Loucy (cell line): ENCODE measurements at regions not wholly inside any gene's neighbourhood (a gene's known extent, or its start where the extent isn't known, plus 50 kb on each side); places are given as distances from the start of the nearest gene placed in this dataset.
A peak's percentile ranks its signal among the peaks of the same experiment; 100 is the strongest.
"Not testable (repeated sequence)": the region's sequence is repeated elsewhere in the genome, so short reads cannot be mapped to it uniquely, and the experiment has no call there.

Experiments used
- H2AFZ ChIP-seq: fragments of 200-600 bp; sonication (generic); 2 replicates; pipeline ENCODE4 v1.6.0; 2016; ENCODE audit warnings: antibody characterized with exemption, mild to moderate bottlenecking, low read length, moderate library complexity
- H3F3A ChIP-seq: fragments of 200-600 bp; 2 replicates; pipeline ENCODE4 v1.6.0; 2016; ENCODE audit warnings: antibody characterized with exemption, low read depth, mild to moderate bottlenecking
- H3K27me3 ChIP-seq: fragments of 200-600 bp; sonication (generic); 2 replicates; pipeline ENCODE4 v1.6.1; 2014; ENCODE audit warnings: low read length, mild to moderate bottlenecking; ENCODE audit not compliant: insufficient read depth, poor library complexity, severe bottlenecking
- H3K36me3 ChIP-seq: fragments of 200-600 bp; sonication (generic); 2 replicates; pipeline ENCODE4 v1.6.1; 2016; ENCODE audit warnings: low read length; ENCODE audit not compliant: insufficient read depth
- H3K4me1 ChIP-seq: fragments of 200-600 bp; sonication (generic); 2 replicates; pipeline ENCODE4 v1.5.1; 2014; ENCODE audit warnings: low read length, mild to moderate bottlenecking; ENCODE audit not compliant: insufficient read depth, poor library complexity, severe bottlenecking
- H3K4me2 ChIP-seq: fragments of 200-600 bp; sonication (generic); 2 replicates; pipeline ENCODE4 v1.6.0; 2014; ENCODE audit warnings: antibody characterized with exemption, low read length, low read depth, mild to moderate bottlenecking; ENCODE audit not compliant: poor library complexity, severe bottlenecking
- H3K4me3 ChIP-seq: fragments of 200-600 bp; sonication (generic); 2 replicates; pipeline ENCODE4 v1.5.1; 2014; ENCODE audit warnings: low read length, mild to moderate bottlenecking, mixed read lengths; ENCODE audit not compliant: poor library complexity, severe bottlenecking
- H3K79me2 ChIP-seq: fragments of 200-600 bp; sonication (generic); 2 replicates; pipeline ENCODE4 v1.6.1; 2014; ENCODE audit warnings: low read length; ENCODE audit not compliant: insufficient read depth
- H3K9ac ChIP-seq: fragments of 200-600 bp; sonication (generic); 2 replicates; pipeline ENCODE4 v1.6.0; 2014; ENCODE audit warnings: mild to moderate bottlenecking, low read depth, low read length, moderate library complexity; ENCODE audit not compliant: poor library complexity, severe bottlenecking
- H3K9me2 ChIP-seq: fragments of 200-600 bp; sonication (generic); replicated peaks from 2 replicates; pipeline ENCODE4 v1.6.1; 2016; ENCODE audit warnings: low read depth, low read length, mixed read lengths
- H3K9me3 ChIP-seq: fragments of 200-600 bp; sonication (generic); 2 replicates; pipeline ENCODE4 v1.6.1; 2014; ENCODE audit warnings: mild to moderate bottlenecking, antibody characterized with exemption, low read length, low read depth; ENCODE audit not compliant: insufficient read depth
- H4K20me1 ChIP-seq: fragments of 200-600 bp; sonication (generic); 2 replicates; pipeline ENCODE4 v1.6.0; 2014; ENCODE audit warnings: antibody characterized with exemption, low read length, mild to moderate bottlenecking; ENCODE audit not compliant: insufficient read depth, poor library complexity, severe bottlenecking
- CTCF ChIP-seq: fragments of 200-600 bp; sonication (generic); conservative IDR thresholded peaks from 2 replicates; pipeline ENCODE4 v1.5.1; 2014; ENCODE audit warnings: mild to moderate bottlenecking, antibody characterized with exemption, low read length
- EZH2phosphoT487 ChIP-seq: fragments of 200-600 bp; IDR thresholded peaks from 2 replicates; pipeline ENCODE4 v1.6.1; 2018; ENCODE audit warnings: antibody characterized with exemption, mild to moderate bottlenecking, moderate library complexity, borderline replicate concordance

GRCh38 chr22:10934704-10935103 lies 4593.3 kb upstream of the OR11H1 start:
- not testable (repeated sequence) for H3K9me3 ChIP-seq, H3K9ac ChIP-seq, H3K9me2 ChIP-seq, H3K4me1 ChIP-seq, H3K79me2 ChIP-seq, H3K36me3 ChIP-seq, H3F3A ChIP-seq, H4K20me1 ChIP-seq, H3K4me2 ChIP-seq, H3K4me3 ChIP-seq, H2AFZ ChIP-seq, H3K27me3 ChIP-seq
- peak; percentile 30 for TF ChIP-seq CTCF

- Histone ChIP-seq H3K4me2 (no peak overlapping the region), H3K79me2 (no peaks in the 10 kb centered on the region), H3K27me3 (no peaks in the 10 kb centered on the region), H3K4me3 (no peak overlapping the region), H3K36me3 (no peaks in the 10 kb centered on the region), H3F3A (no peaks in the 10 kb centered on the region), H4K20me1 (no peaks in the 10 kb centered on the region), H3K9me3 (no peaks in the 10 kb centered on the region; the same call in 1 of the 2 replicates), H2AFZ (no peak overlapping the region), H3K9ac (no peak overlapping the region), H3K4me1 (no peaks in the 10 kb centered on the region), H3K9me2 (no peaks in the 10 kb centered on the region)
- no peak for TF ChIP-seq CTCF
- no peak for TF ChIP-seq EZH2phosphoT487
Measured at GRCh38 chr22:10961043-10961860, 4566.7 kb upstream of the OR11H1 start.

GRCh38 chr22:10961861-10962255 lies 4566.1 kb upstream of the OR11H1 start:
- not testable (repeated sequence) for H3K79me2 ChIP-seq, H3K27me3 ChIP-seq, H3K36me3 ChIP-seq, H3K9me3 ChIP-seq, H4K20me1 ChIP-seq, H3K4me3 ChIP-seq, H3K4me1 ChIP-seq, H3K9me2 ChIP-seq, H3F3A ChIP-seq, H2AFZ ChIP-seq, H3K4me2 ChIP-seq, H3K9ac ChIP-seq
